Neural cell (in vitro differentiated cells): ENCODE measurements at regions not wholly inside any gene's neighbourhood (a gene's known extent, or its start where the extent isn't known, plus 50 kb on each side); places are given as distances from the start of the nearest gene placed in this dataset.

Experiments
- SMC3 ChIP-seq: fragments of 450-650 bp; conservative IDR thresholded peaks from 2 replicates; pipeline ENCODE4 v1.6.1; 2014; ENCODE audit warnings: antibody characterized with exemption, mild to moderate bottlenecking, moderate library complexity; ENCODE audit not compliant: poor library complexity
- TF ChIP-seq, protein P1 (sequence below): fragments of 450-650 bp; IDR thresholded peaks from 2 replicates; pipeline ENCODE4 v1.5.1; 2014; ENCODE audit warnings: antibody characterized with exemption, mild to moderate bottlenecking, moderate library complexity; ENCODE audit not compliant: poor library complexity, severe bottlenecking
- TF ChIP-seq, protein P2 (sequence below): IDR thresholded peaks from 2 replicates; pipeline ENCODE4 v1.6.1; 2012; ENCODE audit warnings: borderline replicate concordance

- TF ChIP-seq, protein P1, sequence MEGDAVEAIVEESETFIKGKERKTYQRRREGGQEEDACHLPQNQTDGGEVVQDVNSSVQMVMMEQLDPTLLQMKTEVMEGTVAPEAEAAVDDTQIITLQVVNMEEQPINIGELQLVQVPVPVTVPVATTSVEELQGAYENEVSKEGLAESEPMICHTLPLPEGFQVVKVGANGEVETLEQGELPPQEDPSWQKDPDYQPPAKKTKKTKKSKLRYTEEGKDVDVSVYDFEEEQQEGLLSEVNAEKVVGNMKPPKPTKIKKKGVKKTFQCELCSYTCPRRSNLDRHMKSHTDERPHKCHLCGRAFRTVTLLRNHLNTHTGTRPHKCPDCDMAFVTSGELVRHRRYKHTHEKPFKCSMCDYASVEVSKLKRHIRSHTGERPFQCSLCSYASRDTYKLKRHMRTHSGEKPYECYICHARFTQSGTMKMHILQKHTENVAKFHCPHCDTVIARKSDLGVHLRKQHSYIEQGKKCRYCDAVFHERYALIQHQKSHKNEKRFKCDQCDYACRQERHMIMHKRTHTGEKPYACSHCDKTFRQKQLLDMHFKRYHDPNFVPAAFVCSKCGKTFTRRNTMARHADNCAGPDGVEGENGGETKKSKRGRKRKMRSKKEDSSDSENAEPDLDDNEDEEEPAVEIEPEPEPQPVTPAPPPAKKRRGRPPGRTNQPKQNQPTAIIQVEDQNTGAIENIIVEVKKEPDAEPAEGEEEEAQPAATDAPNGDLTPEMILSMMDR, result no peak
- TF ChIP-seq SMC3, result no peak
- TF ChIP-seq, protein P2, sequence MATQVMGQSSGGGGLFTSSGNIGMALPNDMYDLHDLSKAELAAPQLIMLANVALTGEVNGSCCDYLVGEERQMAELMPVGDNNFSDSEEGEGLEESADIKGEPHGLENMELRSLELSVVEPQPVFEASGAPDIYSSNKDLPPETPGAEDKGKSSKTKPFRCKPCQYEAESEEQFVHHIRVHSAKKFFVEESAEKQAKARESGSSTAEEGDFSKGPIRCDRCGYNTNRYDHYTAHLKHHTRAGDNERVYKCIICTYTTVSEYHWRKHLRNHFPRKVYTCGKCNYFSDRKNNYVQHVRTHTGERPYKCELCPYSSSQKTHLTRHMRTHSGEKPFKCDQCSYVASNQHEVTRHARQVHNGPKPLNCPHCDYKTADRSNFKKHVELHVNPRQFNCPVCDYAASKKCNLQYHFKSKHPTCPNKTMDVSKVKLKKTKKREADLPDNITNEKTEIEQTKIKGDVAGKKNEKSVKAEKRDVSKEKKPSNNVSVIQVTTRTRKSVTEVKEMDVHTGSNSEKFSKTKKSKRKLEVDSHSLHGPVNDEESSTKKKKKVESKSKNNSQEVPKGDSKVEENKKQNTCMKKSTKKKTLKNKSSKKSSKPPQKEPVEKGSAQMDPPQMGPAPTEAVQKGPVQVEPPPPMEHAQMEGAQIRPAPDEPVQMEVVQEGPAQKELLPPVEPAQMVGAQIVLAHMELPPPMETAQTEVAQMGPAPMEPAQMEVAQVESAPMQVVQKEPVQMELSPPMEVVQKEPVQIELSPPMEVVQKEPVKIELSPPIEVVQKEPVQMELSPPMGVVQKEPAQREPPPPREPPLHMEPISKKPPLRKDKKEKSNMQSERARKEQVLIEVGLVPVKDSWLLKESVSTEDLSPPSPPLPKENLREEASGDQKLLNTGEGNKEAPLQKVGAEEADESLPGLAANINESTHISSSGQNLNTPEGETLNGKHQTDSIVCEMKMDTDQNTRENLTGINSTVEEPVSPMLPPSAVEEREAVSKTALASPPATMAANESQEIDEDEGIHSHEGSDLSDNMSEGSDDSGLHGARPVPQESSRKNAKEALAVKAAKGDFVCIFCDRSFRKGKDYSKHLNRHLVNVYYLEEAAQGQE, result no peak
Observed at GRCh38 chr11:134911514-134912180, 499.6 kb upstream of the B3GAT1 start.
